Umbilical cord (tissue), 1 donor: ENCODE measurements at regions not wholly inside any gene's neighbourhood (a gene's known extent, or its start where the extent isn't known, plus 50 kb on each side); places are given as distances from the start of the nearest gene placed in this dataset.
"Not testable (repeated sequence)": the region's sequence is repeated elsewhere in the genome, so short reads cannot be mapped to it uniquely, and the experiment has no call there.

Experiments
- DNase-seq: peaks from one replicate; pipeline ENCODE4 v3.0.0-alpha.2; 2015; ENCODE audit warnings: low spot score

- DNase-seq = no peak
These were observed 189.9 kb upstream of the EYA4 start for GRCh38 chr6:133051240-133051639.

- no peak for DNase-seq
These were observed 188.7 kb upstream of the EYA4 start for GRCh38 chr6:133052465-133052864.

GRCh38 chr6:133055441-133055966 lies 185.7 kb upstream of the EYA4 start:
- no peak for DNase-seq

- DNase-seq = no peak
These were observed 183.8 kb upstream of the EYA4 start for GRCh38 chr6:133057352-133057751.

- no peak for DNase-seq
These were observed 179.1 kb upstream of the EYA4 start for GRCh38 chr6:133062077-133062476.

GRCh38 chr6:133062696-133063306 lies 178.4 kb upstream of the EYA4 start:
- no peak for DNase-seq

- DNase-seq = no peak
These were observed 173.2 kb upstream of the EYA4 start for GRCh38 chr6:133067960-133068359.

GRCh38 chr6:133070410-133071043 lies 170.6 kb upstream of the EYA4 start:
- DNase-seq = no peak

GRCh38 chr6:133079901-133080300 lies 161.3 kb upstream of the EYA4 start:
- no peak for DNase-seq

- no peak for DNase-seq
These were observed 157.7 kb upstream of the EYA4 start for GRCh38 chr6:133083248-133083967.

- no peak for DNase-seq
These were observed 155.7 kb upstream of the EYA4 start for GRCh38 chr6:133085471-133085870.

- no peak for DNase-seq
These were observed 155.3 kb upstream of the EYA4 start for GRCh38 chr6:133085896-133086295.

GRCh38 chr6:133088931-133089695 lies 152.0 kb upstream of the EYA4 start:
- DNase-seq = no peak

GRCh38 chr6:133092199-133092598 lies 149.0 kb upstream of the EYA4 start:
- no peak for DNase-seq

GRCh38 chr6:133092771-133093170 lies 148.4 kb upstream of the EYA4 start:
- no peak for DNase-seq

- DNase-seq = not testable (repeated sequence)
These were observed 147.9 kb upstream of the EYA4 start for GRCh38 chr6:133093211-133093610.

- no peak for DNase-seq
These were observed 147.2 kb upstream of the EYA4 start for GRCh38 chr6:133093956-133094355.

GRCh38 chr6:133097208-133097607 lies 143.9 kb upstream of the EYA4 start:
- DNase-seq = no peak

- DNase-seq = no peak
These were observed 141.6 kb upstream of the EYA4 start for GRCh38 chr6:133099573-133099972.

GRCh38 chr6:133100865-133101264 lies 140.3 kb upstream of the EYA4 start:
- no peak for DNase-seq

GRCh38 chr6:133101790-133102189 lies 139.4 kb upstream of the EYA4 start:
- DNase-seq = no peak

GRCh38 chr6:133106934-133107333 lies 134.2 kb upstream of the EYA4 start:
- DNase-seq = no peak
